ENCODE measurements at regions not wholly inside any gene's neighbourhood (a gene's known extent, or its start where the extent isn't known, plus 50 kb on each side); places are given as distances from the start of the nearest gene placed in this dataset.

GRCh38 chr11:116556483-116556882, 216.3 kb downstream of the BUD13 start:
- DNase-seq (ENCODE audit: low spot score) = no peak
- Mint-ChIP-seq H3K4me3 (ENCODE audit: unreplicated experiment) (no peak overlapping the region), H3K4me1 (ENCODE audit: unreplicated experiment) (no peaks in the 10 kb centered on the region), H3K9me3 (ENCODE audit: unreplicated experiment) (no peaks in the 10 kb centered on the region), H3K27ac (ENCODE audit: unreplicated experiment) (no peak overlapping the region), H3K36me3 (ENCODE audit: low read depth, unreplicated experiment) (peaks cover 5% of the 10 kb centered on the region), H3K27me3 (ENCODE audit: unreplicated experiment) (peaks cover 3% of the 10 kb centered on the region)
- no peak for TF ChIP-seq CTCF (IDR thresholded peaks at IDR 0.05; ENCODE audit: unreplicated experiment)

- no peak overlapping the region for H3K4me3 Mint-ChIP-seq (ENCODE audit: unreplicated experiment)
Measured at GRCh38 chr11:116553482-116553881, 219.3 kb downstream of the BUD13 start.

GRCh38 chr11:116551576-116551975, 221.2 kb downstream of the BUD13 start:
- Mint-ChIP-seq H3K36me3 (ENCODE audit: low read depth, unreplicated experiment) (peaks cover 3% of the 10 kb centered on the region), H3K4me3 (ENCODE audit: unreplicated experiment) (no peak overlapping the region), H3K27ac (ENCODE audit: unreplicated experiment) (no peak overlapping the region), H3K9me3 (ENCODE audit: unreplicated experiment) (no peaks in the 10 kb centered on the region), H3K27me3 (ENCODE audit: unreplicated experiment) (peaks cover 7% of the 10 kb centered on the region), H3K4me1 (ENCODE audit: unreplicated experiment) (no peaks in the 10 kb centered on the region)
- TF ChIP-seq CTCF (IDR thresholded peaks at IDR 0.05; ENCODE audit: unreplicated experiment) = no peak
- no peak for DNase-seq (ENCODE audit: low spot score)

More at GRCh38 chr11:116553482-116553881, 219.3 kb downstream of the BUD13 start:
- Mint-ChIP-seq H3K4me1 (ENCODE audit: unreplicated experiment) (no peaks in the 10 kb centered on the region), H3K27me3 (ENCODE audit: unreplicated experiment) (peaks cover 7% of the 10 kb centered on the region), H3K36me3 (ENCODE audit: low read depth, unreplicated experiment) (peaks cover 5% of the 10 kb centered on the region), H3K27ac (ENCODE audit: unreplicated experiment) (no peak overlapping the region), H3K9me3 (ENCODE audit: unreplicated experiment) (no peaks in the 10 kb centered on the region)
- DNase-seq (ENCODE audit: low spot score) = no peak
- TF ChIP-seq CTCF (IDR thresholded peaks at IDR 0.05; ENCODE audit: unreplicated experiment) = no peak

GRCh38 chr11:116548256-116548655, 224.5 kb downstream of the BUD13 start:
- Mint-ChIP-seq H3K36me3 (ENCODE audit: low read depth, unreplicated experiment) (no peaks in the 10 kb centered on the region), H3K27me3 (ENCODE audit: unreplicated experiment) (peaks cover 8% of the 10 kb centered on the region), H3K4me3 (ENCODE audit: unreplicated experiment) (no peak overlapping the region), H3K4me1 (ENCODE audit: unreplicated experiment) (no peaks in the 10 kb centered on the region), H3K9me3 (ENCODE audit: unreplicated experiment) (no peaks in the 10 kb centered on the region), H3K27ac (ENCODE audit: unreplicated experiment) (no peak overlapping the region)
- no peak for DNase-seq (ENCODE audit: low spot score)
- TF ChIP-seq CTCF (IDR thresholded peaks at IDR 0.05; ENCODE audit: unreplicated experiment) = no peak

GRCh38 chr11:116547571-116547970, 225.2 kb downstream of the BUD13 start:
- DNase-seq (ENCODE audit: low spot score) = no peak
- no peak overlapping the region for H3K4me3 Mint-ChIP-seq (ENCODE audit: unreplicated experiment)
- peaks cover 8% of the 10 kb centered on the region for H3K27me3 Mint-ChIP-seq (ENCODE audit: unreplicated experiment)
- H3K4me1 Mint-ChIP-seq (ENCODE audit: unreplicated experiment) = no peaks in the 10 kb centered on the region
- H3K27ac Mint-ChIP-seq (ENCODE audit: unreplicated experiment) = no peak overlapping the region
- H3K36me3 Mint-ChIP-seq (ENCODE audit: low read depth, unreplicated experiment) = no peaks in the 10 kb centered on the region
- H3K9me3 Mint-ChIP-seq (ENCODE audit: unreplicated experiment) = no peaks in the 10 kb centered on the region
- TF ChIP-seq CTCF (IDR thresholded peaks at IDR 0.05; ENCODE audit: unreplicated experiment) = no peak

All from endothelial cell (in vitro differentiated cells).